ENCODE measurements at regions not wholly inside any gene's neighbourhood (a gene's known extent, or its start where the extent isn't known, plus 50 kb on each side); places are given as distances from the start of the nearest gene placed in this dataset.

- no peak overlapping the region for H3K4me2 ChIP-seq (ENCODE audit: insufficient read depth, low read length)
- DNase-seq (ENCODE audit: insufficient read length, low spot score, missing footprints), result peak; percentile 62
- H3K27me3 ChIP-seq (ENCODE audit: insufficient read depth, low read length), result peaks cover 12% of the 10 kb centered on the region
- H3K4me1 ChIP-seq (ENCODE audit: insufficient read depth, low read length), result no peaks in the 10 kb centered on the region
- no peak overlapping the region for H3K4me3 ChIP-seq (ENCODE audit: insufficient read depth, low read length)
- no peaks in the 10 kb centered on the region for H3K36me3 ChIP-seq (ENCODE audit: insufficient read depth, low read length)
- no peaks in the 10 kb centered on the region for H3K9me3 ChIP-seq (ENCODE audit: low read depth, low read length)
- H2AFZ ChIP-seq (ENCODE audit: low read length), result no peak overlapping the region
- TF ChIP-seq CTCF (IDR thresholded peaks at IDR 0.05; ENCODE audit: extremely low read depth, low read depth, low read length), result no peak
- H3K79me2 ChIP-seq (ENCODE audit: insufficient read depth, low read length), result no peaks in the 10 kb centered on the region
- no peaks in the 10 kb centered on the region for H4K20me1 ChIP-seq (ENCODE audit: insufficient read depth, low read length)
- no peak overlapping the region for H3K27ac ChIP-seq (ENCODE audit: low read depth, low read length)
Measured at GRCh38 chr12:31228811-31229792, 96.8 kb downstream of the SINHCAF start.

- H3K27me3 ChIP-seq (ENCODE audit: insufficient read depth, low read length), result peaks cover 21% of the 10 kb centered on the region
- H3K9me3 ChIP-seq (ENCODE audit: low read depth, low read length), result no peaks in the 10 kb centered on the region
- H2AFZ ChIP-seq (ENCODE audit: low read length), result no peak overlapping the region
- no peaks in the 10 kb centered on the region for H3K79me2 ChIP-seq (ENCODE audit: insufficient read depth, low read length)
- TF ChIP-seq CTCF (IDR thresholded peaks at IDR 0.05; ENCODE audit: extremely low read depth, low read depth, low read length), result no peak
- no peak for DNase-seq (ENCODE audit: insufficient read length, low spot score, missing footprints)
- no peaks in the 10 kb centered on the region for H3K4me1 ChIP-seq (ENCODE audit: insufficient read depth, low read length)
- H3K4me3 ChIP-seq (ENCODE audit: insufficient read depth, low read length), result no peak overlapping the region
- no peaks in the 10 kb centered on the region for H3K36me3 ChIP-seq (ENCODE audit: insufficient read depth, low read length)
- no peak overlapping the region for H3K4me2 ChIP-seq (ENCODE audit: insufficient read depth, low read length)
- H3K27ac ChIP-seq (ENCODE audit: low read depth, low read length), result no peak overlapping the region
- H4K20me1 ChIP-seq (ENCODE audit: insufficient read depth, low read length), result no peaks in the 10 kb centered on the region
Measured at GRCh38 chr12:31230004-31230403, 95.9 kb downstream of the SINHCAF start.

All from osteoblast (primary cell).